ENCODE measurements at regions not wholly inside any gene's neighbourhood (a gene's known extent, or its start where the extent isn't known, plus 50 kb on each side); places are given as distances from the start of the nearest gene placed in this dataset.

DNA sequence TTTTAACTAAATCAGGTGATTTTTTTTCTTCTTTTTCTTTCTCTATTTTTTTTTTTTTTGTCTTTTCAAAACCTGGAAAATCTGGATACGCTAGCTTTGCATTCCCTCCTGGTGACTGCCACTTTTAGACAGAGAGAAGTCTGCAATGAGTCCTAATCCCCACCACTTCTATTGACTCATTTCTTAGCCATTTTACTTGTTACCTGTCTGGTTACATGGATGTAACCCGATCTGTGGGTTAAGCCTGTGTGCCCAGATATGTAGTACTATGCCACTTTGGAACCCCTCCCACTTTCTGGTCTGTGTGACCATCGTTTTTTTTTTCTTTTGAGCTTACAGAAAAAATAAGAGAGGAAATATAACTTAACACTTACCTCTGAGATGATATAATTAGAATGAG, 817.8 kb upstream of the PCDH9 start:
- Histone ChIP-seq H3K27ac (no peak overlapping the region), H3K27me3 (ENCODE audit: insufficient read depth, low read depth) (no peaks in the 10 kb centered on the region), H3K9ac (no peak overlapping the region), H3K4me1 (ENCODE audit: low read depth, poor library complexity, severe bottlenecking) (no peaks in the 10 kb centered on the region), H3K36me3 (ENCODE audit: insufficient read depth) (no peaks in the 10 kb centered on the region), H4K20me1 (ENCODE audit: insufficient read depth) (no peaks in the 10 kb centered on the region), H3K4me2 (no peak overlapping the region), H3K4me3 (IDR thresholded peaks at IDR 0.05; ENCODE audit: insufficient read depth, low read depth, low read length) (no peak overlapping the region), H3K79me2 (ENCODE audit: insufficient read depth, low read depth) (no peaks in the 10 kb centered on the region), H2AFZ (ENCODE audit: low read depth) (no peak overlapping the region)
- TF ChIP-seq, protein P1, sequence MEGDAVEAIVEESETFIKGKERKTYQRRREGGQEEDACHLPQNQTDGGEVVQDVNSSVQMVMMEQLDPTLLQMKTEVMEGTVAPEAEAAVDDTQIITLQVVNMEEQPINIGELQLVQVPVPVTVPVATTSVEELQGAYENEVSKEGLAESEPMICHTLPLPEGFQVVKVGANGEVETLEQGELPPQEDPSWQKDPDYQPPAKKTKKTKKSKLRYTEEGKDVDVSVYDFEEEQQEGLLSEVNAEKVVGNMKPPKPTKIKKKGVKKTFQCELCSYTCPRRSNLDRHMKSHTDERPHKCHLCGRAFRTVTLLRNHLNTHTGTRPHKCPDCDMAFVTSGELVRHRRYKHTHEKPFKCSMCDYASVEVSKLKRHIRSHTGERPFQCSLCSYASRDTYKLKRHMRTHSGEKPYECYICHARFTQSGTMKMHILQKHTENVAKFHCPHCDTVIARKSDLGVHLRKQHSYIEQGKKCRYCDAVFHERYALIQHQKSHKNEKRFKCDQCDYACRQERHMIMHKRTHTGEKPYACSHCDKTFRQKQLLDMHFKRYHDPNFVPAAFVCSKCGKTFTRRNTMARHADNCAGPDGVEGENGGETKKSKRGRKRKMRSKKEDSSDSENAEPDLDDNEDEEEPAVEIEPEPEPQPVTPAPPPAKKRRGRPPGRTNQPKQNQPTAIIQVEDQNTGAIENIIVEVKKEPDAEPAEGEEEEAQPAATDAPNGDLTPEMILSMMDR (conservative IDR thresholded peaks at IDR 0.05; ENCODE audit: low read depth, low read length), result no peak

DNA sequence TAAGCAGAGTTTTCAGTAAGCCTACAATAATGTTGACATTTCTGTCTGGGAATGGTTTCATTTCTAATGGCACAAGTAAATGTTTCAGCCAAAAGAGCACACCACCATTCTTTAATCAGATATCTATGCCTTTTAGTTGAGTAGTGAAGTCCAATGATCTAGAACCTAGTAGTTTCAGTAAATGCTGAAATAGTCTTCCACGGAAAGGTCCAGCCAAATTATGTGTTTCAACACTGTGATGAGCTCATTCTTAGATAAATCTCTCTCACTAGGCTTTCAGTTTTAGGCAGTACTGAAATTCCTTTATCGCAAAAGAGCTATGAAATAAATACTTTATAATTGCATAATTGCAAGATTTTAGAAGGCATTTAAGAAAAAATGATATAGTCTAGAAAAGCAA, 816.8 kb upstream of the PCDH9 start:
- Histone ChIP-seq H4K20me1 (ENCODE audit: insufficient read depth) (no peaks in the 10 kb centered on the region), H3K27ac (no peak overlapping the region), H3K9ac (no peak overlapping the region), H2AFZ (ENCODE audit: low read depth) (no peak overlapping the region), H3K4me1 (ENCODE audit: low read depth, poor library complexity, severe bottlenecking) (no peaks in the 10 kb centered on the region), H3K27me3 (ENCODE audit: insufficient read depth, low read depth) (no peaks in the 10 kb centered on the region), H3K36me3 (ENCODE audit: insufficient read depth) (no peaks in the 10 kb centered on the region), H3K4me2 (no peak overlapping the region), H3K4me3 (IDR thresholded peaks at IDR 0.05; ENCODE audit: insufficient read depth, low read depth, low read length) (no peak overlapping the region), H3K79me2 (ENCODE audit: insufficient read depth, low read depth) (no peaks in the 10 kb centered on the region)
- TF ChIP-seq, protein P1 (conservative IDR thresholded peaks at IDR 0.05; ENCODE audit: low read depth, low read length), result no peak

DNA sequence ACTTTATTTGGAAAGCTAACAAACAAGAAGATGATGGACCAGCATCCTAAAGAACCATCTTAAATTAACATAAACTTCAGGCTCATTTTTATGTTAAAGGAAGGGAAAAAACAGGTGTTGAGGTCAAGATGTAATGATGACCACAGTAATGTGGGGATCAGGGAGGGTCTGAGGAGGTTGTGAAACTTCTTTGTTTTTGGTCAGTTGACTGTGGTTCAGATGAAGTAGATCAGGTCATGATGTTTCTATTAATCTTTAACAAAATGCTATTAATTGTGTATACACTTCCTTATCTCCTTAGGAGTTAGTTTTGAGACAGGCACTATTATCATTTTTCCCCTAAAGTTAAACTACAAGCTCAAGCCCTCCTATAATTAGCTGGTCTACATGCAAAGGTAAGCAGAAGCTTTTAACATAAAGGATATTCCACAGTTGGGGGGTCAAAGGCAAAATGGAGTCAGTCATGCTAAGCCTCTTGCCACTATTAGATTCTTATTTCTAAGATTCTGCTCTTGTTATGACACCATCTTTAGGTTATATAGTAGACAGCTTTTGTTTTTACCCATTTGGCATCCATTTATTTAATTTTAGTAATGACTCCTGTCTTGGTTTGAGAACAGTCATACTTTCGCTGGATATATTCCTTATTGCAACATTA, 800.1 kb upstream of the PCDH9 start:
- no peak overlapping the region for H2AFZ ChIP-seq (ENCODE audit: low read depth)
- H3K9ac ChIP-seq, result no peak overlapping the region
- TF ChIP-seq, protein P1 (conservative IDR thresholded peaks at IDR 0.05; ENCODE audit: low read depth, low read length), result no peak
- H3K4me2 ChIP-seq, result no peak overlapping the region
- no peak overlapping the region for H3K27ac ChIP-seq
- no peaks in the 10 kb centered on the region for H3K4me1 ChIP-seq (ENCODE audit: low read depth, poor library complexity, severe bottlenecking)
- no peaks in the 10 kb centered on the region for H4K20me1 ChIP-seq (ENCODE audit: insufficient read depth)
- no peaks in the 10 kb centered on the region for H3K79me2 ChIP-seq (ENCODE audit: insufficient read depth, low read depth)
- H3K27me3 ChIP-seq (ENCODE audit: insufficient read depth, low read depth), result no peaks in the 10 kb centered on the region
- no peak overlapping the region for H3K4me3 ChIP-seq (IDR thresholded peaks at IDR 0.05; ENCODE audit: insufficient read depth, low read depth, low read length)
- no peaks in the 10 kb centered on the region for H3K36me3 ChIP-seq (ENCODE audit: insufficient read depth)

DNA sequence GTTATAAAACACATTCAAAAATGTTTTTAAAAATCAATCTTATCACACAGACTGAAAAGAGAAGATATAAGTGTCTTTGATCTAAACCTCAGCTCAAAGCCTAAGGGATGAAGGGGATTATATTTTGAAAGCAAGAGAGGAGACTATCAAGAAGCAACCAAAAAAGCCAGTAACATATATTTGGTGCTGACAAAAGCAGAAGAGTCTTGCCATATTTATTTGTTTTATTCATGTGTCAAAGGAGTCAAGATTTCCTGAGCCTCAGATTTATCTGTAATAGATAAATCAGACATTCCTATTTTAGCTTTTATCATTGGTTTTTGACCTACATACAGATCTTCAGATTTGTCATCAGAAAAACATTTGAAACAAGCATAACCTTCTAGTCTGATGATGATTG, 798.6 kb upstream of the PCDH9 start:
- TF ChIP-seq, protein P1 (conservative IDR thresholded peaks at IDR 0.05; ENCODE audit: low read depth, low read length), result no peak
- no peak overlapping the region for H3K9ac ChIP-seq
- no peaks in the 10 kb centered on the region for H3K79me2 ChIP-seq (ENCODE audit: insufficient read depth, low read depth)
- H2AFZ ChIP-seq (ENCODE audit: low read depth), result no peak overlapping the region
- H3K4me3 ChIP-seq (IDR thresholded peaks at IDR 0.05; ENCODE audit: insufficient read depth, low read depth, low read length), result no peak overlapping the region
- no peaks in the 10 kb centered on the region for H3K4me1 ChIP-seq (ENCODE audit: low read depth, poor library complexity, severe bottlenecking)
- H3K27ac ChIP-seq, result no peak overlapping the region
- no peaks in the 10 kb centered on the region for H3K27me3 ChIP-seq (ENCODE audit: insufficient read depth, low read depth)
- H3K36me3 ChIP-seq (ENCODE audit: insufficient read depth), result no peaks in the 10 kb centered on the region
- H3K4me2 ChIP-seq, result no peak overlapping the region
- no peaks in the 10 kb centered on the region for H4K20me1 ChIP-seq (ENCODE audit: insufficient read depth)
